ENCODE measurements at regions not wholly inside any gene's neighbourhood (a gene's known extent, or its start where the extent isn't known, plus 50 kb on each side); places are given as distances from the start of the nearest gene placed in this dataset.

GRCh38 chr17:77733576-77734296 lies 224.8 kb upstream of the TNRC6C start:
- Histone ChIP-seq H3K36me3 (ENCODE audit: control insufficient read depth, insufficient read depth, low read length) (no peaks in the 10 kb centered on the region), H3K4me3 (ENCODE audit: low read depth, low read length) (no peak overlapping the region), H3K27me3 (ENCODE audit: control insufficient read depth, insufficient read depth, low read length) (peaks cover 4% of the 10 kb centered on the region)
- TF ChIP-seq CTCF (IDR thresholded peaks at IDR 0.05; ENCODE audit: insufficient read depth, low read length, severe bottlenecking), result no peak
- DNase-seq (ENCODE audit: low read depth), result no peak
- FAIRE-seq, result no peak

GRCh38 chr17:77734371-77735080 lies 224.0 kb upstream of the TNRC6C start:
- no peaks in the 10 kb centered on the region for H3K36me3 ChIP-seq (ENCODE audit: control insufficient read depth, insufficient read depth, low read length)
- H3K27me3 ChIP-seq (ENCODE audit: control insufficient read depth, insufficient read depth, low read length), result peaks cover 4% of the 10 kb centered on the region
- FAIRE-seq, result no peak
- DNase-seq (ENCODE audit: low read depth), result peak; percentile 4
- H3K4me3 ChIP-seq (ENCODE audit: low read depth, low read length), result no peak overlapping the region
- TF ChIP-seq CTCF (IDR thresholded peaks at IDR 0.05; ENCODE audit: insufficient read depth, low read length, severe bottlenecking), result no peak

- DNase-seq (ENCODE audit: low read depth) (no peak), FAIRE-seq (no peak)
- TF ChIP-seq CTCF (IDR thresholded peaks at IDR 0.05; ENCODE audit: insufficient read depth, low read length, severe bottlenecking), result no peak
- Histone ChIP-seq H3K27me3 (ENCODE audit: control insufficient read depth, insufficient read depth, low read length) (peaks cover 4% of the 10 kb centered on the region), H3K4me3 (ENCODE audit: low read depth, low read length) (no peak overlapping the region), H3K36me3 (ENCODE audit: control insufficient read depth, insufficient read depth, low read length) (no peaks in the 10 kb centered on the region)
Measured at GRCh38 chr17:77735081-77735565, 223.4 kb upstream of the TNRC6C start.

GRCh38 chr17:77735566-77736198 lies 222.8 kb upstream of the TNRC6C start:
- Histone ChIP-seq H3K36me3 (ENCODE audit: control insufficient read depth, insufficient read depth, low read length) (no peaks in the 10 kb centered on the region), H3K4me3 (ENCODE audit: low read depth, low read length) (no peak overlapping the region), H3K27me3 (ENCODE audit: control insufficient read depth, insufficient read depth, low read length) (peaks cover 4% of the 10 kb centered on the region)
- FAIRE-seq (no peak), DNase-seq (ENCODE audit: low read depth) (no peak)
- no peak for TF ChIP-seq CTCF (IDR thresholded peaks at IDR 0.05; ENCODE audit: insufficient read depth, low read length, severe bottlenecking)

- FAIRE-seq (no peak), DNase-seq (ENCODE audit: low read depth) (no peak)
- TF ChIP-seq CTCF (IDR thresholded peaks at IDR 0.05; ENCODE audit: insufficient read depth, low read length, severe bottlenecking), result no peak
- Histone ChIP-seq H3K36me3 (ENCODE audit: control insufficient read depth, insufficient read depth, low read length) (no peaks in the 10 kb centered on the region), H3K27me3 (ENCODE audit: control insufficient read depth, insufficient read depth, low read length) (peaks cover 4% of the 10 kb centered on the region), H3K4me3 (ENCODE audit: low read depth, low read length) (no peak overlapping the region)
Measured at GRCh38 chr17:77736199-77736585, 222.3 kb upstream of the TNRC6C start.

Measured in bronchial epithelial cell (primary cell).